H1 (cell line): ENCODE measurements at regions not wholly inside any gene's neighbourhood (a gene's known extent, or its start where the extent isn't known, plus 50 kb on each side); places are given as distances from the start of the nearest gene placed in this dataset.

ENCODE experiments used
- CHD7 ChIP-seq: fragments of 300-600 bp; sonication (generic); IDR thresholded peaks from 2 replicates; pipeline ENCODE4 v1.7.1; 2012; ENCODE audit warnings: low read length, moderate library complexity, mild to moderate bottlenecking, inconsistent platforms; ENCODE audit not compliant: insufficient replicate concordance
- HDAC2 ChIP-seq, 2 experiments: fragments of 300-600 bp in 1 of 2; sonication (generic) in 1 of 2; IDR thresholded peaks; 2 replicates each; pipeline ENCODE4 v1.6.1; 2011 to 2012; ENCODE audit warnings: low read depth in 2 of 2, low read length in 2 of 2, mild to moderate bottlenecking in 2 of 2, moderate library complexity in 2 of 2, borderline replicate concordance in 1 of 2, inconsistent platforms in 1 of 2
- NANOG ChIP-seq: IDR thresholded peaks from 2 replicates; pipeline ENCODE4 v1.6.1; 2011; ENCODE audit warnings: low read length, low read depth, mild to moderate bottlenecking, inconsistent platforms; ENCODE audit not compliant: insufficient read depth, poor library complexity, severe bottlenecking

- no peak for TF ChIP-seq CHD7
- no peak for TF ChIP-seq HDAC2 (IDR thresholded peaks at IDR 0.05; ENCODE audit: borderline replicate concordance in 1 of 2, low read depth in 2 of 2, low read length in 2 of 2)
- TF ChIP-seq NANOG: no peak
Measured at GRCh38 chr1:98121646-98122045, 200.8 kb upstream of the DPYD start (continued).
